ENCODE measurements at regions not wholly inside any gene's neighbourhood (a gene's known extent, or its start where the extent isn't known, plus 50 kb on each side); places are given as distances from the start of the nearest gene placed in this dataset.
A peak's percentile ranks its signal among the peaks of the same experiment; 100 is the strongest.

DNA sequence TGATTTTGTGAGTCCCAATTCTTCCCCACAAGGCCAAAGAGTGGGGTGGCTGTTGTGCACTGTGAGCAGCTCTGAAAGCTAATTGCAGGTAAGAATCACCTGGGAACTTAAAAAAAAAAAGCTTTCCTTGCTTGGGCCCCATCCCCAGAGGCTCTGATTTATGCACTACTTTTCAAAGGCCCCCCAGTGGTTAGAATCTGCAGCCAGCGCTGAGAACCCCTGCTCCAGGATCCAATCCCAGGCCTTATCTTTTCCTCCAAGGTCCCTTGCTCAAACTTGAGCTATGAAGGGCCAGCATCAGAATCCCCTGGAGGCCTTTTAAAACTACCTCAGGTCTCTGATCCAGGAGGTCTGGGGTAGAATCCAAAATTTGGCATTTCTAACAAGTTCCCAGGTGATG is 156.8 kb downstream of the UXS1 start:
- no peaks in the 10 kb centered on the region for H4K20me1 ChIP-seq (ENCODE audit: insufficient read depth, low read length)
- peaks cover 5% of the 10 kb centered on the region for H3K27me3 ChIP-seq (ENCODE audit: insufficient read depth, low read length)
- no peak overlapping the region for H3K4me2 ChIP-seq (ENCODE audit: insufficient read depth, low read length)
- no peak overlapping the region for H3K4me3 ChIP-seq (ENCODE audit: insufficient read depth, low read length)
- H3K4me1 ChIP-seq (ENCODE audit: insufficient read depth, low read length): no peaks in the 10 kb centered on the region
- no peaks in the 10 kb centered on the region for H3K9me3 ChIP-seq (ENCODE audit: low read depth, low read length)
- H3K27ac ChIP-seq (ENCODE audit: low read depth, low read length): no peak overlapping the region
- TF ChIP-seq CTCF (IDR thresholded peaks at IDR 0.05; ENCODE audit: extremely low read depth, low read depth, low read length): no peak
- H3K79me2 ChIP-seq (ENCODE audit: insufficient read depth, low read length): no peaks in the 10 kb centered on the region
- H3K36me3 ChIP-seq (ENCODE audit: insufficient read depth, low read length): no peaks in the 10 kb centered on the region
- no peak overlapping the region for H2AFZ ChIP-seq (ENCODE audit: low read length)
- no peak for DNase-seq (ENCODE audit: insufficient read length, low spot score, missing footprints)

- Histone ChIP-seq H3K27ac (ENCODE audit: low read depth, low read length) (no peak overlapping the region), H3K36me3 (ENCODE audit: insufficient read depth, low read length) (no peaks in the 10 kb centered on the region), H3K4me1 (ENCODE audit: insufficient read depth, low read length) (peaks cover 12% of the 10 kb centered on the region), H2AFZ (ENCODE audit: low read length) (no peak overlapping the region), H3K9me3 (ENCODE audit: low read depth, low read length) (no peaks in the 10 kb centered on the region), H3K4me3 (ENCODE audit: insufficient read depth, low read length) (no peak overlapping the region), H4K20me1 (ENCODE audit: insufficient read depth, low read length) (no peaks in the 10 kb centered on the region), H3K4me2 (ENCODE audit: insufficient read depth, low read length) (no peak overlapping the region), H3K79me2 (ENCODE audit: insufficient read depth, low read length) (no peaks in the 10 kb centered on the region), H3K27me3 (ENCODE audit: insufficient read depth, low read length) (no peaks in the 10 kb centered on the region)
- no peak for TF ChIP-seq CTCF (IDR thresholded peaks at IDR 0.05; ENCODE audit: extremely low read depth, low read depth, low read length)
- no peak for DNase-seq (ENCODE audit: insufficient read length, low spot score, missing footprints)
Observed at GRCh38 chr2:106034325-106034724, 159.8 kb downstream of the UXS1 start.

DNA sequence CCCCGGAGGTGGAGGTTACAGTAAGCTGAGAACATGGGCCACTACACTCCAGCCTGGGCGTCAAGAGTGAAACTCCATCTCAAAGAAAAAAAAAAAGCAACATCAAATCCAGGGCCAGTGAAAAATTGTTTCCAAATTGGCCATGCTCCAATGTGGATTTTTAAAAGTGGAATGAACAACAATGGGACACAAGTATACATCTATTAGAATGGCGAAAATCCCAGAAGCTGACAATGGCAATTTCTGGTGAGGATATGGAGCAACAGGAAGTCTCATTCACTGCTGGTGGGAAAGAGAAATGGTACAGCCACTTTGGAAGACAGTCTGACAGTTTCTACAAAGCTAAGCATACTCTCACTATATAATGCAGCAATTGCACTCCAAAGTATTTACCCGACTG is 161.4 kb downstream of the UXS1 start:
- Histone ChIP-seq H3K4me1 (ENCODE audit: insufficient read depth, low read length) (peaks cover 12% of the 10 kb centered on the region), H2AFZ (ENCODE audit: low read length) (no peak overlapping the region), H3K36me3 (ENCODE audit: insufficient read depth, low read length) (no peaks in the 10 kb centered on the region), H3K79me2 (ENCODE audit: insufficient read depth, low read length) (no peaks in the 10 kb centered on the region), H4K20me1 (ENCODE audit: insufficient read depth, low read length) (no peaks in the 10 kb centered on the region), H3K4me3 (ENCODE audit: insufficient read depth, low read length) (no peak overlapping the region), H3K4me2 (ENCODE audit: insufficient read depth, low read length) (no peak overlapping the region), H3K27ac (ENCODE audit: low read depth, low read length) (no peak overlapping the region), H3K27me3 (ENCODE audit: insufficient read depth, low read length) (peaks cover 3% of the 10 kb centered on the region), H3K9me3 (ENCODE audit: low read depth, low read length) (no peaks in the 10 kb centered on the region)
- TF ChIP-seq CTCF (IDR thresholded peaks at IDR 0.05; ENCODE audit: extremely low read depth, low read depth, low read length): no peak
- DNase-seq (ENCODE audit: insufficient read length, low spot score, missing footprints): no peak

DNA sequence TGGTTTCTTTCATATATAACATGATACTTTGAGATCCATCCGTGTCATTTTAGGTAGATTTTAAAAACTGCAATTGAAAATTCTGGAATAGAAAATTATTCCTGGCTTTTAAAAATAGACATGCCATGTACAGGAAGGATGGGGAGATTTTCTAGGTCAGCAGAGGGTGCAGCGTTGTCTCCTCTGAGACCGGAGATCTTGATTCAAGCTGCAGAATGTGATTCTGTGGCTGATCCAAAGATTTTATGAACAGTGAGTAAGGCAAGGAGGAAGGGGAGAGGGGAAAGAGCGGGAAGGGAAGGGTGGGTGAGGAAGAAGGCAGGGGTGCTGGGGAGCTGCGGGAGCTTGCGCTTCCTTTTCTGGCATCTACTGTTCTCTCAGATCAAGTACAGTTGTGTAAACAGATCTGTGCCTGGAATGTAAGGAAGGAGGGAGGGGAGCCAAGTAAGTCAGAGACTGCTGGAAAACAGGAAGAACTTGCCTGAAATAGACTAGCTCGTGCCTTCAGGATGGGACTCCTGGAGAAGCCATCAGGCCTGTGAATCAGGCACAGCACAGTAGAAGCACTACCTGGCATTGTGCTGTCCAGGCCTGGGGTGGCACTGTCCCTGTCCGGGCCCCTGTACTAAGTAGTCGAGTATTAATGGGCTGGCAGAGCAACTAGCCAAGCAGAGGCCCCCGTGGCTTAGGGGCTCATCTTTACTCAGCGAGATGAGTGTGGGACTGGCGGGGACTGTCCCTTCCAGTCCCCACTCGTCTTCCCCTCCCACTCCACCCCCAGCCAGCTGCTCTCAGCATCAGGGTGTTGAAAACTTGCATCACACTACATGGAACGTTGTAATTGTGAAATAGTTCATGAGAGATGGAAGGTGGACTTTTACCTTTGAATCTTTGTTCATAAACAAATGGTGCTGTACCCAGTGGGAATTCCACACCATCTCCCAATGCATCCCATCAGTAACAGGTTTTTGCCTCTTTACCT is 163.5 kb downstream of the UXS1 start:
- Histone ChIP-seq H3K4me2 (ENCODE audit: insufficient read depth, low read length) (peak overlapping the region; percentile 70), H3K9me3 (ENCODE audit: low read depth, low read length) (no peaks in the 10 kb centered on the region), H3K4me1 (ENCODE audit: insufficient read depth, low read length) (peaks cover 12% of the 10 kb centered on the region), H3K36me3 (ENCODE audit: insufficient read depth, low read length) (no peaks in the 10 kb centered on the region), H3K27me3 (ENCODE audit: insufficient read depth, low read length) (peaks cover 6% of the 10 kb centered on the region), H2AFZ (ENCODE audit: low read length) (peak overlapping the region; percentile 90), H4K20me1 (ENCODE audit: insufficient read depth, low read length) (no peaks in the 10 kb centered on the region), H3K27ac (ENCODE audit: low read depth, low read length) (peak overlapping the region; percentile 5), H3K79me2 (ENCODE audit: insufficient read depth, low read length) (no peaks in the 10 kb centered on the region), H3K4me3 (ENCODE audit: insufficient read depth, low read length) (peak overlapping the region; percentile 39)
- TF ChIP-seq CTCF (IDR thresholded peaks at IDR 0.05; ENCODE audit: extremely low read depth, low read depth, low read length): no peak
- DNase-seq (ENCODE audit: insufficient read length, low spot score, missing footprints): peak; percentile 91

All from osteoblast (primary cell).